SK-N-SH (cell line): ENCODE measurements at regions not wholly inside any gene's neighbourhood (a gene's known extent, or its start where the extent isn't known, plus 50 kb on each side); places are given as distances from the start of the nearest gene placed in this dataset.

Experiments used
- CTCF ChIA-PET: fragments of 300-600, 350-600 bp; formaldehyde crosslinking; extraction: SDS; loops from one replicate; lab custom pipeline; 2021; lab: Yijun Ruan, JAX
- POLR2A ChIA-PET: fragments of 350-600 bp; sonication (Branson Sonifier 250); formaldehyde crosslinking; extraction: SDS; loops from one replicate; lab custom pipeline; 2020; ENCODE audit warnings: antibody characterized with exemption, inconsistent platforms; lab: Yijun Ruan, JAX
- DNase-seq: peaks from one replicate; pipeline ENCODE4 v3.0.0; 2012
- H2AFZ ChIP-seq: fragments of 200-600 bp; sonication (generic); 2 replicates; pipeline ENCODE4 v1.8.1; 2016; ENCODE audit warnings: antibody characterized with exemption, mild to moderate bottlenecking, low read depth
- H3F3A ChIP-seq: fragments of 200-600 bp; sonication (generic); replicated peaks from 2 replicates; pipeline ENCODE3; 2016; ENCODE audit warnings: antibody characterized with exemption, mild to moderate bottlenecking; ENCODE audit not compliant: insufficient read depth
- H3K27ac ChIP-seq, 2 experiments: fragments of 200-500 bp in 1 of 2; fragments of 200-600 bp in 1 of 2; sonication (Bioruptor generic) in 1 of 2; sonication (generic), shearing (Covaris generic) in 1 of 2; 2 replicates each; pipeline versions ENCODE4 v1.5.1 to v1.6.1; 2014 to 2016; ENCODE audit warnings: low read depth in 2 of 2, inconsistent platforms in 1 of 2, low read length in 1 of 2, mild to moderate bottlenecking in 1 of 2, mixed read lengths in 1 of 2
- H3K27me3 ChIP-seq: fragments of 200-600 bp; sonication (generic), shearing (Covaris generic); 2 replicates; pipeline ENCODE4 v1.6.1; 2016; ENCODE audit warnings: mixed run types; ENCODE audit not compliant: insufficient read depth
- H3K36me3 ChIP-seq, 2 experiments: fragments of 200-500 bp in 1 of 2; fragments of 200-600 bp in 1 of 2; sonication (Bioruptor generic) in 1 of 2; sonication (generic) in 1 of 2; replicated peaks in 1 of 2; 2 replicates each; pipeline versions ENCODE3 to v1.5.1; 2014 to 2016; ENCODE audit warnings: low read length in 1 of 2, mild to moderate bottlenecking in 1 of 2; ENCODE audit not compliant: insufficient read depth in 2 of 2, control insufficient read depth in 1 of 2
- H3K4me1 ChIP-seq, 2 experiments: fragments of 200-500 bp in 1 of 2; fragments of 200-600 bp in 1 of 2; sonication (Bioruptor generic) in 1 of 2; sonication (generic), shearing (Covaris generic) in 1 of 2; 2 replicates each; pipeline versions ENCODE4 v1.5.1 to v1.6.1; 2014 to 2016; ENCODE audit warnings: low read depth in 1 of 2, low read length in 1 of 2, mixed run types in 1 of 2; ENCODE audit not compliant: insufficient read depth in 2 of 2, control insufficient read depth in 1 of 2
- H3K4me2 ChIP-seq: fragments of 200-600 bp; sonication (generic), shearing (Covaris generic); 2 replicates; pipeline ENCODE4 v1.6.1; 2017; ENCODE audit warnings: mixed run types
- H3K4me3 ChIP-seq, 2 experiments: fragments of 200-500 bp in 1 of 2; fragments of 200-600 bp in 1 of 2; sonication (Bioruptor generic) in 1 of 2; sonication (generic), shearing (Covaris generic) in 1 of 2; 2 replicates each; pipeline versions ENCODE4 v1.5.1 to v1.8.1; 2014 to 2016; ENCODE audit warnings: low read depth in 2 of 2, inconsistent platforms in 1 of 2, low read length in 1 of 2, mild to moderate bottlenecking in 1 of 2, mixed read lengths in 1 of 2, moderate library complexity in 1 of 2
- H3K79me2 ChIP-seq: fragments of 200-600 bp; sonication (generic); 2 replicates; pipeline ENCODE4 v1.8.1; 2017; ENCODE audit warnings: mild to moderate bottlenecking; ENCODE audit not compliant: insufficient read depth
- H3K9ac ChIP-seq: fragments of 200-600 bp; sonication (generic); 2 replicates; pipeline ENCODE4 v1.6.1; 2017; ENCODE audit warnings: mixed run types
- H3K9me2 ChIP-seq: fragments of 200-600 bp; sonication (generic); 2 replicates; pipeline ENCODE4 v1.6.1; 2017; ENCODE audit warnings: mixed run types
- H3K9me3 ChIP-seq: fragments of 200-600 bp; sonication (generic); 2 replicates; pipeline ENCODE4 v1.6.1; 2017; ENCODE audit warnings: mixed run types, mild to moderate bottlenecking, moderate library complexity
- H4K20me1 ChIP-seq: fragments of 200-600 bp; sonication (generic); 2 replicates; pipeline ENCODE4 v1.6.1; 2017; ENCODE audit warnings: mild to moderate bottlenecking, mixed run types; ENCODE audit not compliant: insufficient read depth
- FOSL2 ChIP-seq: IDR thresholded peaks from 2 replicates; pipeline ENCODE4 v1.4.0; 2012; ENCODE audit warnings: low read depth, mild to moderate bottlenecking, moderate library complexity, borderline replicate concordance
- GABPA ChIP-seq: IDR thresholded peaks from 2 replicates; pipeline ENCODE4 v1.4.0; 2012; ENCODE audit warnings: low read depth, mild to moderate bottlenecking
- JUND ChIP-seq: IDR thresholded peaks from 2 replicates; pipeline ENCODE4 v1.4.0; 2012
- RAD21 ChIP-seq: IDR thresholded peaks from 2 replicates; pipeline ENCODE4 v1.6.1; 2012; ENCODE audit warnings: mild to moderate bottlenecking, low read length
- RCOR1 ChIP-seq: fragments of 150-350 bp; IDR thresholded peaks from 2 replicates; pipeline ENCODE4 v1.6.1; 2017; ENCODE audit warnings: antibody characterized with exemption, low read length
- RFX5 ChIP-seq: IDR thresholded peaks from 2 replicates; pipeline ENCODE4 v1.6.1; 2012; ENCODE audit warnings: mild to moderate bottlenecking, improper control_type of control experiment, low read length
- RXRA ChIP-seq: IDR thresholded peaks from 2 replicates; pipeline ENCODE4 v1.4.0; 2012; ENCODE audit warnings: low read depth, mild to moderate bottlenecking, borderline replicate concordance
- WGBS: methylation state at CpG from one replicate; pipeline ENCODE4 v1.1.6; 2017; ENCODE audit warnings: low lambda C conversion rate; 5-methylcytosine and 5-hydroxymethylcytosine counted together
- TF ChIP-seq, protein P1 (sequence below): IDR thresholded peaks from 2 replicates; pipeline ENCODE4 v1.4.0; 2012; ENCODE audit warnings: low read depth, borderline replicate concordance
- TF ChIP-seq, protein P2 (sequence below): IDR thresholded peaks from 2 replicates; pipeline ENCODE4 v1.4.0; 2012; ENCODE audit warnings: low read depth, borderline replicate concordance
- TF ChIP-seq, protein P3 (sequence below): fragments of 200-600 bp; sonication (generic); IDR thresholded peaks from 2 replicates; pipeline ENCODE4 v1.6.1; 2017; ENCODE audit warnings: antibody characterized with exemption, mild to moderate bottlenecking, moderate library complexity

DNA sequence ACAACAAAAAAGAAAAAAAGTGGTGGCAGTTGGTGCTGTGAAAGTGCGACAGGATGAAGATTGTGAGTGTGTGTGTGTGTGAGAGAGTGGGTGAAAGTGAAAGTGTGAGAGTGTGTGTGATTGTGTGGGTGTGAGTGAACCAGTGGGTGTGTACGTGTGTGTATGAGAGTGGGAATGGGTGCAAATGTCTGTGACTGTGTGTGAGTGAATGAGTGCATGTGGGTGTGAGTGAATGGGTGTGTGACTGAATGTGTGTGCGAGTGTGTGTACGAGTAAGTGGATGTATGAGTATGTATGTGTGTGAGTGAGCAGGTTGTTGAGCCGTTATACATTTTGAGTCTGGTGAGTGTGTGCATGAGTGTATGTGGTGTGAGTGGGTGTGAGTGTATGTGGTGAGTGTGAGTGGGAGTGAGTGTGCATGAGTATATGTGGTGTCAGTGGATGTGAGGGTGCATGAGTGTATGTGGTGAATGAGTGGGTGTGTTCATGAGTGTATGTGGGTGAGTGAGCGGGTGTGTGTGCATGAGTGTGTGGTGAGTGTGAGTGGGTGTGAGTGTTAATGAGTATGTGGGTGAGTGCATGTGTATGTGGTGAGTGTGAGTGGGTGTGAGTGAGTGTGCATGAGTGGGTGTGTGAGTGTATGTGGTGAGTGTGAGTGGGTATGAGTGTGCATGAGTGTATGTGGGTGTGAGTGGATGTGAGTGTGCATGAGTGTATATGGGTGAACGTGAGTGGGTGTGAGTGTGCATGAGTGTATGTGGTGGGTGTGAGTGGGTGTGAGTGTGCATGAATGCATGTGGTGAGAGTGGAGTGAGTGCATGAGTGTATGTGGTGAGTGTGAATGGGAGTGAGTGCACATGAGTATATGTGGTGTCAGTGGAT, 69.3 kb upstream of the HPCAL1 start:
- H3K27me3 ChIP-seq: no peaks in the 10 kb centered on the region; the same call in 1 of the 2 replicates
- H2AFZ ChIP-seq: no peak overlapping the region
- TF ChIP-seq RAD21 (no peak), FOSL2 (no peak), GABPA (no peak), RCOR1 (no peak), JUND (no peak), RFX5 (no peak), RXRA (no peak)
- TF ChIP-seq, protein P1, sequence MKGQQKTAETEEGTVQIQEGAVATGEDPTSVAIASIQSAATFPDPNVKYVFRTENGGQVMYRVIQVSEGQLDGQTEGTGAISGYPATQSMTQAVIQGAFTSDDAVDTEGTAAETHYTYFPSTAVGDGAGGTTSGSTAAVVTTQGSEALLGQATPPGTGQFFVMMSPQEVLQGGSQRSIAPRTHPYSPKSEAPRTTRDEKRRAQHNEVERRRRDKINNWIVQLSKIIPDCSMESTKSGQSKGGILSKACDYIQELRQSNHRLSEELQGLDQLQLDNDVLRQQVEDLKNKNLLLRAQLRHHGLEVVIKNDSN: no peak
- TF ChIP-seq, protein P2, sequence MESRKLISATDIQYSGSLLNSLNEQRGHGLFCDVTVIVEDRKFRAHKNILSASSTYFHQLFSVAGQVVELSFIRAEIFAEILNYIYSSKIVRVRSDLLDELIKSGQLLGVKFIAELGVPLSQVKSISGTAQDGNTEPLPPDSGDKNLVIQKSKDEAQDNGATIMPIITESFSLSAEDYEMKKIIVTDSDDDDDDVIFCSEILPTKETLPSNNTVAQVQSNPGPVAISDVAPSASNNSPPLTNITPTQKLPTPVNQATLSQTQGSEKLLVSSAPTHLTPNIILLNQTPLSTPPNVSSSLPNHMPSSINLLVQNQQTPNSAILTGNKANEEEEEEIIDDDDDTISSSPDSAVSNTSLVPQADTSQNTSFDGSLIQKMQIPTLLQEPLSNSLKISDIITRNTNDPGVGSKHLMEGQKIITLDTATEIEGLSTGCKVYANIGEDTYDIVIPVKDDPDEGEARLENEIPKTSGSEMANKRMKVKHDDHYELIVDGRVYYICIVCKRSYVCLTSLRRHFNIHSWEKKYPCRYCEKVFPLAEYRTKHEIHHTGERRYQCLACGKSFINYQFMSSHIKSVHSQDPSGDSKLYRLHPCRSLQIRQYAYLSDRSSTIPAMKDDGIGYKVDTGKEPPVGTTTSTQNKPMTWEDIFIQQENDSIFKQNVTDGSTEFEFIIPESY: no peak
- TF ChIP-seq, all 33 proteins: peak for 0
- CTCF ChIA-PET: interaction anchor here (1.1 kb wide), 1 partner anchor 23 kb away, joined by 3 read pairs; no protein-coding TSS in a partner anchor
- H3K9me2 ChIP-seq: no peaks in the 10 kb centered on the region
- H3K79me2 ChIP-seq: no peaks in the 10 kb centered on the region
- no peak overlapping the region for H3K4me3 ChIP-seq
- POLR2A ChIA-PET: interaction anchor here (0.5 kb wide), 1 partner anchor 673 kb away, joined by 5 read pairs; no protein-coding TSS in a partner anchor
- WGBS: 68% methylated on average over 7 of the region's 7 CpGs
- H3K9me3 ChIP-seq: no peaks in the 10 kb centered on the region
- H3K27ac ChIP-seq: no peak overlapping the region
- no peaks in the 10 kb centered on the region for H4K20me1 ChIP-seq
- DNase-seq: no peak
- H3F3A ChIP-seq: no peaks in the 10 kb centered on the region
- H3K9ac ChIP-seq: no peak overlapping the region
- peaks cover 0 to 5% of the 10 kb centered on the region in 2 experiments; a peak in 1 of 4 replicates for H3K4me1 ChIP-seq
- H3K4me2 ChIP-seq: no peak overlapping the region
- H3K36me3 ChIP-seq: no peaks in the 10 kb centered on the region

DNA sequence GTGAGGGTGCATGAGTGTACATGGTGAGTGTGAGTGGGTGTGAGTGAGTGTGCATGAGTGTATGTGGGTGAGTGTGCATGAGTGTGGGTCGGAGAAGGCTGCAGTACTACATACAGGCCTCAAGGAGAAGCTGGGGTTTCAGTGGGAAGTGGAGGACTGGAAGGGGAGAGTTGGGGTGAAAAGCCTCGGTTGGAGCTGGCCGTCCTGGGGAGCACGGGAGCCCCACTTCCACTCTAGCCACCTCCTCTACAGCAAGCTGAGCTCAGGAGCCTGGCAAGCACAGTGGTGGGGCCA, 68.7 kb upstream of the HPCAL1 start:
- Histone ChIP-seq H3K9me3 (no peaks in the 10 kb centered on the region), H3K4me2 (no peak overlapping the region), H4K20me1 (no peaks in the 10 kb centered on the region), H3K27me3 (no peaks in the 10 kb centered on the region; the same call in 1 of the 2 replicates), H3K36me3 (no peaks in the 10 kb centered on the region), H3K9me2 (no peaks in the 10 kb centered on the region), H3F3A (no peaks in the 10 kb centered on the region), H3K4me1 (peaks cover 0 to 5% of the 10 kb centered on the region in 2 experiments; a peak in 1 of 4 replicates), H2AFZ (no peak overlapping the region), H3K79me2 (no peaks in the 10 kb centered on the region), H3K9ac (no peak overlapping the region), H3K4me3 (no peak overlapping the region), H3K27ac (no peak overlapping the region)
- CTCF ChIA-PET: interaction anchor here (1.1 to 1.8 kb wide), 2 partner anchors 22 to 175 kb away, joined by 3 to 5 read pairs; no protein-coding TSS in a partner anchor
- POLR2A ChIA-PET: interaction anchor here (0.5 kb wide), 1 partner anchor 674 kb away, joined by 5 read pairs; no protein-coding TSS in a partner anchor
- no peak for DNase-seq
- TF ChIP-seq, protein P3, sequence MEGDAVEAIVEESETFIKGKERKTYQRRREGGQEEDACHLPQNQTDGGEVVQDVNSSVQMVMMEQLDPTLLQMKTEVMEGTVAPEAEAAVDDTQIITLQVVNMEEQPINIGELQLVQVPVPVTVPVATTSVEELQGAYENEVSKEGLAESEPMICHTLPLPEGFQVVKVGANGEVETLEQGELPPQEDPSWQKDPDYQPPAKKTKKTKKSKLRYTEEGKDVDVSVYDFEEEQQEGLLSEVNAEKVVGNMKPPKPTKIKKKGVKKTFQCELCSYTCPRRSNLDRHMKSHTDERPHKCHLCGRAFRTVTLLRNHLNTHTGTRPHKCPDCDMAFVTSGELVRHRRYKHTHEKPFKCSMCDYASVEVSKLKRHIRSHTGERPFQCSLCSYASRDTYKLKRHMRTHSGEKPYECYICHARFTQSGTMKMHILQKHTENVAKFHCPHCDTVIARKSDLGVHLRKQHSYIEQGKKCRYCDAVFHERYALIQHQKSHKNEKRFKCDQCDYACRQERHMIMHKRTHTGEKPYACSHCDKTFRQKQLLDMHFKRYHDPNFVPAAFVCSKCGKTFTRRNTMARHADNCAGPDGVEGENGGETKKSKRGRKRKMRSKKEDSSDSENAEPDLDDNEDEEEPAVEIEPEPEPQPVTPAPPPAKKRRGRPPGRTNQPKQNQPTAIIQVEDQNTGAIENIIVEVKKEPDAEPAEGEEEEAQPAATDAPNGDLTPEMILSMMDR: no peak
- WGBS: 73% methylated on average over 4 of the region's 4 CpGs
